ENCODE measurements at regions not wholly inside any gene's neighbourhood (a gene's known extent, or its start where the extent isn't known, plus 50 kb on each side); places are given as distances from the start of the nearest gene placed in this dataset.

DNA sequence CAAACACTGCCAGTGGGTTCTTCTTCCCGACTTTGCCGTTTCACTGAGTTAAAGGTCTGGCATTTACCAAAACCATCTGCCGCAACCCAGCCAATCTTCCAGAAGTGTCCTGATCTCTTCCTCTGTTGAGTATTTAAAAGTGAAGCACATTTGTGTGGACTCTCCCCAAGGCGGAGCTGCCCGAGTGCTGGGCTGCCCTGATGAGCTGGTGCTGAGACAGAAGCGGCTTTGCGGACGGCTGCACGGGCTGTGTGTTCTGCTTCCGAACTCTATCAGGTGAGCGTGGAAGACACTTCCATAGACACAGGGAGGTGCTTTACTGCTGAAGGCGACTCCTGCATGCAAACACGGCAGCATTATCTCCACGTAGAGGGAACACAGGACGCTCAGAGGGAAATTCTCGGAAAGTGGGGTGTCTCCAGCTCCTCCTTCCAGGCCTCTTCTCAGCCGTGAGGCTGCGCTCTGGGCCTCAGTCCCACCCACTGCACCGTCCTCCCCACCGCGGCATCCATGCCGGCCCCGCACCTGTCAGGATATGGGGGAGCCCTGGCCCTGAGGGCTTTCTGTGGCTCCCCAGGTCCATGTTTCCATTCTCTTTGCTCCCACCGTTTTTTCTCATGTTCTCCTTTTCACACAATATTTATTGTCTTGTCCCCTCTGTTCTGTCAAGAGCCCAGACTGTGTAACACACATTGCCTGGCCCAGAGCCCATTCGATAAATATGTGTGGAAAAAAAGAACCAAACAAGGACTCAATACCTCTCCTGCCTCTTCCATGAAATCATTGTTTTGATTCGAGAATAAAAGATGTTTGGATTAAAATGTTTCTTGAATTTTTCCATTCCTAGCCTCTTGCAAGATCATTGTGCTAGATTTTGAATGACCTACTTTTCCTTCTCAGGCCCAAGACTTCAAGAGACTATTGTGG is 205.1 kb downstream of the DLL1 start:
- TF ChIP-seq CTCF (conservative IDR thresholded peaks at IDR 0.05): no peak
- no peak for TF ChIP-seq ZFX (IDR thresholded peaks at IDR 0.05)

Measured in C4-2B (cell line).